Stomach (tissue), 4 donors: ENCODE measurements at regions not wholly inside any gene's neighbourhood (a gene's known extent, or its start where the extent isn't known, plus 50 kb on each side); places are given as distances from the start of the nearest gene placed in this dataset.

Source experiments
- CTCF ChIP-seq, 7 experiments: fragments of 450-650 bp in 4 of 7; fragments of 200-600 bp in 3 of 7; sonication (generic) in 3 of 7; IDR thresholded peaks; one replicate each; pipeline ENCODE4 v1.5.1; 2016 to 2019; ENCODE audit warnings: antibody characterized with exemption in 7 of 7, control low read depth in 2 of 7, mild to moderate bottlenecking in 1 of 7
- EP300 ChIP-seq: sonication (generic); formaldehyde crosslinking; IDR thresholded peaks from one replicate; pipeline ENCODE4 v1.6.1; 2017; ENCODE audit warnings: antibody characterized with exemption
- POLR2A ChIP-seq, 4 donors: fragments of 450-650 bp; IDR thresholded peaks; one replicate each; pipeline ENCODE4 v1.6.1; 2016; ENCODE audit warnings: antibody characterized with exemption in 4 of 4, control low read depth in 2 of 4, mild to moderate bottlenecking in 1 of 4, moderate library complexity in 1 of 4
- POLR2AphosphoS5 ChIP-seq, 3 donors: sonication (generic); formaldehyde crosslinking; IDR thresholded peaks; one replicate each; pipeline ENCODE4 v1.6.1; 2016; ENCODE audit warnings: antibody characterized with exemption in 3 of 3

- TF ChIP-seq CTCF (IDR thresholded peaks at IDR 0.05) (no peak), EP300 (no peak), POLR2A (IDR thresholded peaks at IDR 0.05) (no peak), POLR2AphosphoS5 (IDR thresholded peaks at IDR 0.05) (no peak)
Measured at GRCh38 chr9:79980432-79980831, 408.7 kb downstream of the TLE4 start.
